H1 (cell line): ENCODE measurements at regions not wholly inside any gene's neighbourhood (a gene's known extent, or its start where the extent isn't known, plus 50 kb on each side); places are given as distances from the start of the nearest gene placed in this dataset.

Experiments
- BACH1 ChIP-seq: IDR thresholded peaks from 2 replicates; pipeline ENCODE4 v1.6.1; 2012; ENCODE audit warnings: low read length, improper control_type of control experiment
- CBX5 ChIP-seq: fragments of 300-800, 300-1000 bp; sonication (generic); IDR thresholded peaks from 2 replicates; pipeline ENCODE4 v1.7.1; 2016; ENCODE audit warnings: antibody characterized with exemption, low read length, low read depth
- YY1 ChIP-seq: IDR thresholded peaks from 2 replicates; pipeline ENCODE4 v1.6.1; 2011; ENCODE audit warnings: low read depth, mild to moderate bottlenecking, low read length

- TF ChIP-seq BACH1 = no peak
- no peak for TF ChIP-seq YY1
- TF ChIP-seq CBX5 = no peak
Observed at GRCh38 chr3:61443886-61444285, 117.5 kb upstream of the PTPRG start (continued).
